ENCODE measurements at regions not wholly inside any gene's neighbourhood (a gene's known extent, or its start where the extent isn't known, plus 50 kb on each side); places are given as distances from the start of the nearest gene placed in this dataset.

DNA sequence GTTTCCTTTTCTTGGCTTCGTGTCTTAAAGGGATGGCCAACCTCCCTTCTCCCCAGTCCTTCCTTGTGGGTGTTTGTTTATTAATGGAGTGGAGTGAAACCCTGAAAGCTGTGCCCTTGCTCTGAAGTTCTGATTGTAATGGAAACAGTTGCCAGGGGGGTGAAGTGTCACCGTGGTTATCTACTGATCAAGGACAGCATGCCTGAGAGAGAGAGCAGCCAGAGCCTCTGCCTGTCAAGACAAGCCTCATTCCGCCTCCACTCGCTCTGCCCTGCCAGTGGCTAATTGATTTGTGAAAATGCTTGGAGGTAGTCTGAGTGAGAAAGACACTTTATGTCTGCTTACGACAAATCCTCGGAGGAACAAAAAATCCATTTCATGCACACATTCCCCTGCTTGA is 143.7 kb upstream of the SLC30A5 start:
- TF ChIP-seq, protein P1, sequence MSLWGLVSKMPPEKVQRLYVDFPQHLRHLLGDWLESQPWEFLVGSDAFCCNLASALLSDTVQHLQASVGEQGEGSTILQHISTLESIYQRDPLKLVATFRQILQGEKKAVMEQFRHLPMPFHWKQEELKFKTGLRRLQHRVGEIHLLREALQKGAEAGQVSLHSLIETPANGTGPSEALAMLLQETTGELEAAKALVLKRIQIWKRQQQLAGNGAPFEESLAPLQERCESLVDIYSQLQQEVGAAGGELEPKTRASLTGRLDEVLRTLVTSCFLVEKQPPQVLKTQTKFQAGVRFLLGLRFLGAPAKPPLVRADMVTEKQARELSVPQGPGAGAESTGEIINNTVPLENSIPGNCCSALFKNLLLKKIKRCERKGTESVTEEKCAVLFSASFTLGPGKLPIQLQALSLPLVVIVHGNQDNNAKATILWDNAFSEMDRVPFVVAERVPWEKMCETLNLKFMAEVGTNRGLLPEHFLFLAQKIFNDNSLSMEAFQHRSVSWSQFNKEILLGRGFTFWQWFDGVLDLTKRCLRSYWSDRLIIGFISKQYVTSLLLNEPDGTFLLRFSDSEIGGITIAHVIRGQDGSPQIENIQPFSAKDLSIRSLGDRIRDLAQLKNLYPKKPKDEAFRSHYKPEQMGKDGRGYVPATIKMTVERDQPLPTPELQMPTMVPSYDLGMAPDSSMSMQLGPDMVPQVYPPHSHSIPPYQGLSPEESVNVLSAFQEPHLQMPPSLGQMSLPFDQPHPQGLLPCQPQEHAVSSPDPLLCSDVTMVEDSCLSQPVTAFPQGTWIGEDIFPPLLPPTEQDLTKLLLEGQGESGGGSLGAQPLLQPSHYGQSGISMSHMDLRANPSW (CRISPR knock-in tag; IDR thresholded peaks at IDR 0.05; ENCODE audit: borderline replicate concordance): no peak
- TF ChIP-seq, protein P2, sequence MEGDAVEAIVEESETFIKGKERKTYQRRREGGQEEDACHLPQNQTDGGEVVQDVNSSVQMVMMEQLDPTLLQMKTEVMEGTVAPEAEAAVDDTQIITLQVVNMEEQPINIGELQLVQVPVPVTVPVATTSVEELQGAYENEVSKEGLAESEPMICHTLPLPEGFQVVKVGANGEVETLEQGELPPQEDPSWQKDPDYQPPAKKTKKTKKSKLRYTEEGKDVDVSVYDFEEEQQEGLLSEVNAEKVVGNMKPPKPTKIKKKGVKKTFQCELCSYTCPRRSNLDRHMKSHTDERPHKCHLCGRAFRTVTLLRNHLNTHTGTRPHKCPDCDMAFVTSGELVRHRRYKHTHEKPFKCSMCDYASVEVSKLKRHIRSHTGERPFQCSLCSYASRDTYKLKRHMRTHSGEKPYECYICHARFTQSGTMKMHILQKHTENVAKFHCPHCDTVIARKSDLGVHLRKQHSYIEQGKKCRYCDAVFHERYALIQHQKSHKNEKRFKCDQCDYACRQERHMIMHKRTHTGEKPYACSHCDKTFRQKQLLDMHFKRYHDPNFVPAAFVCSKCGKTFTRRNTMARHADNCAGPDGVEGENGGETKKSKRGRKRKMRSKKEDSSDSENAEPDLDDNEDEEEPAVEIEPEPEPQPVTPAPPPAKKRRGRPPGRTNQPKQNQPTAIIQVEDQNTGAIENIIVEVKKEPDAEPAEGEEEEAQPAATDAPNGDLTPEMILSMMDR (CRISPR knock-in tag; IDR thresholded peaks at IDR 0.05): no peak
- no peak for TF ChIP-seq SMC3 (IDR thresholded peaks at IDR 0.05; ENCODE audit: low read length)
- TF ChIP-seq EZH2 (conservative IDR thresholded peaks at IDR 0.05; ENCODE audit: low read depth, low read length): no peak
- no peak for TF ChIP-seq MTA1 (CRISPR knock-in tag; IDR thresholded peaks at IDR 0.05; ENCODE audit: borderline replicate concordance)

Data from HepG2 (cell line).